Mesenchymal stem cell (in vitro differentiated cells and primary cell): ENCODE measurements at regions not wholly inside any gene's neighbourhood (a gene's known extent, or its start where the extent isn't known, plus 50 kb on each side); places are given as distances from the start of the nearest gene placed in this dataset.

ENCODE experiments used
- DNase-seq: peaks from one replicate; pipeline ENCODE4 v3.0.0-alpha.2; 2013
- H2AFZ ChIP-seq: one replicate; pipeline ENCODE4 v1.6.1; 2013; ENCODE audit warnings: low read depth, mild to moderate bottlenecking, control low read depth, inconsistent platforms, low read length, moderate library complexity
- H2AK5ac ChIP-seq: 2 replicates; pipeline ENCODE4 v1.6.1; 2013; ENCODE audit warnings: low read length, moderate library complexity, mild to moderate bottlenecking, inconsistent platforms; ENCODE audit not compliant: severe bottlenecking
- H2BK120ac ChIP-seq: one replicate; pipeline ENCODE4 v1.6.1; 2013; ENCODE audit warnings: low read depth, mild to moderate bottlenecking, inconsistent platforms, low read length, moderate library complexity
- H2BK12ac ChIP-seq, 2 experiments: one replicate each; pipeline ENCODE4 v1.6.1; 2013; ENCODE audit warnings: inconsistent platforms in 2 of 2, low read length in 2 of 2, mild to moderate bottlenecking in 2 of 2, moderate library complexity in 2 of 2, control low read depth in 1 of 2
- H2BK15ac ChIP-seq: one replicate; pipeline ENCODE4 v1.6.1; 2013; ENCODE audit warnings: mild to moderate bottlenecking, low read depth, inconsistent platforms; ENCODE audit not compliant: poor library complexity, severe bottlenecking
- H2BK5ac ChIP-seq: 2 replicates; pipeline ENCODE4 v1.6.1; 2013; ENCODE audit warnings: low read depth, mild to moderate bottlenecking, low read length, control low read depth, inconsistent platforms; ENCODE audit not compliant: poor library complexity, severe bottlenecking
- H3K14ac ChIP-seq, 2 experiments: one replicate each; pipeline ENCODE4 v1.6.1; 2013; ENCODE audit warnings: inconsistent platforms in 2 of 2, low read length in 2 of 2, control low read depth in 1 of 2, mild to moderate bottlenecking in 1 of 2, moderate library complexity in 1 of 2
- H3K18ac ChIP-seq, 2 experiments: one replicate each; pipeline ENCODE4 v1.6.1; 2013; ENCODE audit warnings: inconsistent platforms in 2 of 2, low read length in 2 of 2, control low read depth in 1 of 2, low read depth in 1 of 2, mild to moderate bottlenecking in 1 of 2
- H3K23ac ChIP-seq, 2 experiments: one replicate each; pipeline ENCODE4 v1.6.1; 2013; ENCODE audit warnings: inconsistent platforms in 2 of 2, low read length in 2 of 2, mild to moderate bottlenecking in 2 of 2, moderate library complexity in 2 of 2, control low read depth in 1 of 2
- H3K27ac ChIP-seq: 2 replicates; pipeline ENCODE4 v1.5.1; 2013; ENCODE audit warnings: mild to moderate bottlenecking, moderate library complexity, low read length, control low read depth, inconsistent platforms; ENCODE audit not compliant: poor library complexity, severe bottlenecking
- H3K27me3 ChIP-seq, 2 experiments: 2 replicates each; pipeline versions ENCODE4 v1.6.1 to v1.7.0; 2013; ENCODE audit warnings: low read length in 2 of 2, mild to moderate bottlenecking in 2 of 2, moderate library complexity in 2 of 2, control low read depth in 1 of 2, inconsistent platforms in 1 of 2; ENCODE audit not compliant: control insufficient read depth in 1 of 2, insufficient read depth in 1 of 2
- H3K36me3 ChIP-seq, 2 experiments: 2 replicates each; pipeline versions ENCODE4 v1.6.1 to v1.7.0; 2013; ENCODE audit warnings: low read length in 2 of 2, control low read depth in 1 of 2, inconsistent platforms in 1 of 2, low read depth in 1 of 2, mild to moderate bottlenecking in 1 of 2; ENCODE audit not compliant: insufficient read depth in 2 of 2, control insufficient read depth in 1 of 2
- H3K4ac ChIP-seq, 2 experiments: one replicate each; pipeline ENCODE4 v1.6.1; 2013; ENCODE audit warnings: inconsistent platforms in 2 of 2, low read length in 2 of 2, mild to moderate bottlenecking in 2 of 2, moderate library complexity in 2 of 2, control low read depth in 1 of 2, low read depth in 1 of 2
- H3K4me1 ChIP-seq: 2 replicates; pipeline ENCODE4 v1.6.1; 2013; ENCODE audit warnings: low read depth, low read length, control low read depth; ENCODE audit not compliant: control insufficient read depth, insufficient read depth
- H3K4me2 ChIP-seq: 2 replicates; pipeline ENCODE4 v1.6.1; 2013; ENCODE audit warnings: low read length, mild to moderate bottlenecking, inconsistent platforms; ENCODE audit not compliant: poor library complexity, severe bottlenecking
- H3K4me3 ChIP-seq, 2 experiments: 2 replicates each; pipeline versions ENCODE4 v1.5.1 to v1.7.0; 2013; ENCODE audit warnings: low read length in 2 of 2, mild to moderate bottlenecking in 2 of 2, control low read depth in 1 of 2, low read depth in 1 of 2; ENCODE audit not compliant: insufficient read depth in 1 of 2
- H3K79me1 ChIP-seq: replicated peaks from 2 replicates; pipeline ENCODE4 v1.6.1; 2013; ENCODE audit warnings: mild to moderate bottlenecking, control low read depth, low read length, inconsistent platforms; ENCODE audit not compliant: poor library complexity, severe bottlenecking
- H3K9ac ChIP-seq: 2 replicates; pipeline ENCODE4 v1.7.0; 2013; ENCODE audit warnings: mild to moderate bottlenecking, low read length, moderate library complexity
- H3K9me3 ChIP-seq: 2 replicates; pipeline ENCODE4 v1.7.0; 2013; ENCODE audit warnings: mild to moderate bottlenecking, low read length; ENCODE audit not compliant: control insufficient read depth
- H4K8ac ChIP-seq: one replicate; pipeline ENCODE4 v1.6.1; 2013; ENCODE audit warnings: inconsistent platforms, mild to moderate bottlenecking, low read length, moderate library complexity
- H4K91ac ChIP-seq: one replicate; pipeline ENCODE4 v1.6.1; 2013; ENCODE audit warnings: mild to moderate bottlenecking, low read length, inconsistent platforms
- WGBS: methylation state at CpG from one replicate; pipeline ENCODE4 v1.1.7; 2013; ENCODE audit warnings: mixed read lengths; 5-methylcytosine and 5-hydroxymethylcytosine counted together

DNA sequence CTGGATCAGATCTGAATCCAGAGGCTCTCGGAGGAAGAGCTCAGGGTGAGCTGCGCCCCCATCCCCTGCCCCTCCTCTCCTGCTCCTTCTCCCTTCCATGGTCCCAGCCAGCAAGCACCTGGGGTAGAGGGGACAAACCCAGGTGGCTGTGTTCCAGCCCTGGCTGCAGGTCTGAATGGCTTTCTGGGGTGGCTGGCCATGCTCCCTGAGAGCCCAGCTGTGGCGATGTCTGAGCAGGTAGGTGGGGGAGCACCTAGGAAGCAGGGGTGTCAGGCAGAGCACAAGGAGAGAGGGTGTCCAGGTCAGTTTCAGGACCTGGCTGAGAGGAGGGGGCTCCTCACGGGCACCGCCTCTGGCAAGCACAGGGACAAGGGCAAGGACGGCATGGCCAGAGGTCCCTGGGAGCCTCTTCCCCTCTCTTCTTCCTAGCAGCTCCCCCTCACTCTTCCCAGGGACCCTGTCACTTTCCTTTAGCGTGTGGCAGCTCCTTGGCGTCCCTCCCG, 310.0 kb downstream of the SEC14L1 start:
- DNase-seq = no peak
- Histone ChIP-seq H3K4me2 (peak overlapping the region; percentile 59), H2BK5ac (no peak overlapping the region), H3K4me3 (peak overlapping the region; percentile 60 to 94), H3K4me1 (peaks cover 63% of the 10 kb centered on the region), H3K18ac (peak overlapping the region; percentile 90 to 95), H2BK120ac (peak overlapping the region; percentile 73), H3K9ac (peak overlapping the region; percentile 87), H4K8ac (peak overlapping the region; percentile 82), H3K14ac (peak overlapping the region in 1 of 2 experiments; percentile 98), H3K79me1 (peaks cover 13% of the 10 kb centered on the region), H2BK12ac (peak overlapping the region in 1 of 2 experiments; percentile 84), H2AFZ (no peak overlapping the region), H3K23ac (peak overlapping the region in 1 of 2 experiments; percentile 91), H2BK15ac (no peak overlapping the region), H3K27ac (peak overlapping the region; percentile 90), H3K4ac (peak overlapping the region; percentile 0 to 92), H3K27me3 (no peaks in the 10 kb centered on the region), H3K9me3 (no peaks in the 10 kb centered on the region), H3K36me3 (peaks cover 8 to 31% of the 10 kb centered on the region in 2 experiments), H2AK5ac (peak overlapping the region; percentile 1), H4K91ac (peak overlapping the region; percentile 5)
- WGBS = 7% methylated on average over 7 of the region's 9 CpGs

DNA sequence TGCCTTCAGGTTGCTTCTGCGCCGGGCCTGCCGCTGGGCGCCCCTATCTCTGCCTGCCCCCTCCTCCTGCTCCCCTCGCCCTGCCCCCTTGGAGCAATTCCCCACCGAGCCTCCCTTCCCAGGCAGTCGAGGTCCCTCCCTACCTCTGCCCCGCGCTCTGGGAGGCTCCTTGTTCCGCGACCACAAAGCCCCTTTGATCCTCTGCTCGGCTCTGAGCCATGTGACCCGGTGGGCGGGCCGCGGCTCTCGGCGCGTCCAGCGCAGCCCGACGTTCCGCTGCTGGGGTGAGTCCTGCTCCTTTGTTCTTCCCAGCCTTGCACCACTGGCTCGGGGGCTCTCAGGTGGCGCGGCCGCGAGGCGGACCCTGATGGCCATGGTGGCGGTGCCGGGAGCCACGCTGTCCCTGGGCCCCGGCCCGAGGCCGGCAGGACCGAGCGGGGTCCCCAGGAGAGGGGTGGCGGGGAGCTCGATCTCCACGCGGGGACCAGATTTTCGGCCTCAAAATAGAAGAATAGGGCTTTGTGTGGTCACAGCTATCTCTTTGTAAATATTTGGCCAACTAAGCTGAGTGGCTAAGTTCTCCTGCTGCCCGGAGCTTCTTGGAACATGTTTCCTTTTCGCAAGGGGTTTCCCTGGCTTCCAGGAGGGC, 310.6 kb downstream of the SEC14L1 start:
- Histone ChIP-seq H4K91ac (peak overlapping the region; percentile 96), H2BK120ac (peak overlapping the region; percentile 94), H3K9ac (peak overlapping the region; percentile 87), H3K4me1 (peaks cover 67% of the 10 kb centered on the region), H3K4me3 (peak overlapping the region; percentile 60 to 94), H3K4me2 (peak overlapping the region; percentile 59), H3K27me3 (no peaks in the 10 kb centered on the region), H3K18ac (peak overlapping the region; percentile 90 to 95), H3K14ac (peak overlapping the region in 1 of 2 experiments; percentile 100), H3K23ac (no peak overlapping the region), H2AK5ac (peak overlapping the region; percentile 67), H3K4ac (peak overlapping the region; percentile 79 to 97), H2BK15ac (peak overlapping the region; percentile 76), H3K27ac (peak overlapping the region; percentile 90), H3K79me1 (peaks cover 12% of the 10 kb centered on the region), H2AFZ (no peak overlapping the region), H4K8ac (peak overlapping the region; percentile 82), H2BK5ac (peak overlapping the region; percentile 73), H3K9me3 (no peaks in the 10 kb centered on the region), H3K36me3 (peaks cover 8 to 32% of the 10 kb centered on the region in 2 experiments), H2BK12ac (peak overlapping the region; percentile 56 to 84)
- peak; percentile 83 for DNase-seq
- under 1% methylated on average over 44 of the region's 44 CpGs for WGBS

DNA sequence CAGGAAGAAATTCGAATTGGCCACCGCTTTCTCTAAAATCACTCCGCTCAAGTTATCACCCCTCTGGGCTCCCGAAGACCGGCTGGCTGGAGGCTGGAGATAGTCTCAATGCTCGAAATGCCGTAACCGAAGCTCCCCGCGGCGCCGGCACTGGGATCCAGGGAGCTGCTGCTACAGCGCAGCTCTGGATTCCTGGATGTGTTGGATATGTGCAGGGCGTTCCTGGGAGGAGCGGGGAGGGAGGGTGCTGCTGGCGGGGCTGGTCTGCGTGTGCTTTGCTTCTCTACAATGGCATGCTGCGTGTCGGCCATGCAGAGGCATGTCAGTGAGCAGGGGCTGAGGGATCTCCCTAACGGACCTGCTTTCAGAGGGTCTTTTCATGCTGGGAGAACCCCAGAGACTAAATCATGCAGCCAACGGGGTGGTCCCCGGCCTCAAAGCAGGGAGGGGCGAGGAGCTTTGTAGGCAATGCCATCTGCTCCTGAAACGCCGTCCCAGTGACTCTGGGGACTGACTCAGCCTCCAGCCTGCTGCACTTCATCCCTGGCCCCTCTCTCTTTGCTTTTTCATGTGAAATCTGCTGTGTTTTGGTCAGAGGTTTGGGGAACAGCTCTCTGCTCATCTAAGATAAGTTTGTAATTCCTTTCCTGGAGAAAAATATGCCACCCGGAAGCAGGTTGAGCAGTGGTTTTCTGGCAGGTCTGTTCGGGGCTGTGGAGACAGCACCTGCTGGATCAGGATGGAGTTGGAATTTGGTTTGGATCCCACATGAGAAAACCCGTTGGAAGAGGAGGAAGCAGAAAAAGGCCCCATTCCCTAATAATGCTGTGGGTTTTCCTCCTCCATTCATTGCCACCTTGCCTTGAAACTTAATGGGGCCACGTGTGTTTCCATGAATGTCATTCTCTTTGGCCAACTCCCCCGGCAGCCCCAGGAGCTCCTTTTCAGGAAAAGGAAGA, 311.4 kb downstream of the SEC14L1 start:
- no peaks in the 10 kb centered on the region for H3K9me3 ChIP-seq
- peaks cover 15% of the 10 kb centered on the region for H3K79me1 ChIP-seq
- peak; percentile 90 for DNase-seq
- peak overlapping the region; percentile 79 to 97 for H3K4ac ChIP-seq
- peak overlapping the region; percentile 8 for H2BK15ac ChIP-seq
- peak overlapping the region in 1 of 2 experiments; percentile 89 for H3K14ac ChIP-seq
- WGBS = 4% methylated on average over 28 of the region's 30 CpGs
- peak overlapping the region; percentile 73 for H2BK5ac ChIP-seq
- H3K36me3 ChIP-seq = peaks cover 10 to 39% of the 10 kb centered on the region in 2 experiments
- peak overlapping the region; percentile 45 to 56 for H2BK12ac ChIP-seq
- H3K27ac ChIP-seq = peak overlapping the region; percentile 90
- peak overlapping the region; percentile 96 for H4K91ac ChIP-seq
- H3K27me3 ChIP-seq = no peaks in the 10 kb centered on the region
- H2AFZ ChIP-seq = no peak overlapping the region
- peak overlapping the region in 1 of 2 experiments; percentile 18 for H3K23ac ChIP-seq
- no peak overlapping the region for H4K8ac ChIP-seq
- peak overlapping the region; percentile 94 for H2BK120ac ChIP-seq
- peak overlapping the region; percentile 59 for H3K4me2 ChIP-seq
- H3K4me3 ChIP-seq = peak overlapping the region; percentile 31 to 94
- H3K9ac ChIP-seq = peak overlapping the region; percentile 87
- peak overlapping the region; percentile 67 for H2AK5ac ChIP-seq
- H3K18ac ChIP-seq = peak overlapping the region; percentile 90 to 95
- H3K4me1 ChIP-seq = peaks cover 70% of the 10 kb centered on the region
